GM18867 (cell line): ENCODE measurements at regions not wholly inside any gene's neighbourhood (a gene's known extent, or its start where the extent isn't known, plus 50 kb on each side); places are given as distances from the start of the nearest gene placed in this dataset.

ENCODE experiments used
- ATAC-seq: cut with Tn5 transposase; IDR thresholded peaks from one replicate; pipeline ENCODE4 v1.9.1; 2021; ENCODE audit warnings: mild to moderate bottlenecking, moderate library complexity; ENCODE audit not compliant: unreplicated experiment

DNA sequence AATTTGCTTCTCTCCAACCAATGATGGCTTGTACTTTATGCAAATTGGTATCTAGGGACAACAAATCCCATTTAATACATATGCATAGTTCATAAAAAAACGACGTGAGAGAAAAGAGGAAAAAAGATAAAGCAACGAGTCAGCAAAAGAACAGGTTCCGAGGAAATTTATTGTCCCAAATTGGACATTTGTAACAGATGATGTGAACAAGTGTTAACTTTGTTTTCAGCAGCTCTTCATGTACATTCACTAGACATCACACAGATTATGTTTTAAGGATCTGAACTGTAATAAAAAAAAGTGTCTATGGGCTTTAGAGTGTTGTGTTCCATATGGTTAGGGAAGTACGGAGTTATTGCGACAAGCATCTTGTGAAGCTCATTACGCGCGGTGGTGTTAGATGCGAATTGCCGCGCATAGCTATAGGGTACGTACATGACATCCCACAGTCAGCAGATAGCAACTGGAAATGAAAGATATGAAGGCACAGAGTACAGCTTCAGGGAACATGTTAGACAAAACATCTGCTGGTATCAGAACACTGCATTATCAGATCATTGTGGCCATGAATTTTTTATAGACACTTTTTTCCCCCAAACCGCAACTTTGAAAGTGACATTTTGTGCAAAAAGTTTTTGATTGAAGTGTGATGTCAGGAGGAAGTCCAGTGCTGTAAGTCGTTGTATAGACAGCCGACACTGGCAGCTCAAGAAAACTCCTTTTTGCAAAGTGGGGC is 1073.1 kb upstream of the FANCL start:
- no peak for ATAC-seq

DNA sequence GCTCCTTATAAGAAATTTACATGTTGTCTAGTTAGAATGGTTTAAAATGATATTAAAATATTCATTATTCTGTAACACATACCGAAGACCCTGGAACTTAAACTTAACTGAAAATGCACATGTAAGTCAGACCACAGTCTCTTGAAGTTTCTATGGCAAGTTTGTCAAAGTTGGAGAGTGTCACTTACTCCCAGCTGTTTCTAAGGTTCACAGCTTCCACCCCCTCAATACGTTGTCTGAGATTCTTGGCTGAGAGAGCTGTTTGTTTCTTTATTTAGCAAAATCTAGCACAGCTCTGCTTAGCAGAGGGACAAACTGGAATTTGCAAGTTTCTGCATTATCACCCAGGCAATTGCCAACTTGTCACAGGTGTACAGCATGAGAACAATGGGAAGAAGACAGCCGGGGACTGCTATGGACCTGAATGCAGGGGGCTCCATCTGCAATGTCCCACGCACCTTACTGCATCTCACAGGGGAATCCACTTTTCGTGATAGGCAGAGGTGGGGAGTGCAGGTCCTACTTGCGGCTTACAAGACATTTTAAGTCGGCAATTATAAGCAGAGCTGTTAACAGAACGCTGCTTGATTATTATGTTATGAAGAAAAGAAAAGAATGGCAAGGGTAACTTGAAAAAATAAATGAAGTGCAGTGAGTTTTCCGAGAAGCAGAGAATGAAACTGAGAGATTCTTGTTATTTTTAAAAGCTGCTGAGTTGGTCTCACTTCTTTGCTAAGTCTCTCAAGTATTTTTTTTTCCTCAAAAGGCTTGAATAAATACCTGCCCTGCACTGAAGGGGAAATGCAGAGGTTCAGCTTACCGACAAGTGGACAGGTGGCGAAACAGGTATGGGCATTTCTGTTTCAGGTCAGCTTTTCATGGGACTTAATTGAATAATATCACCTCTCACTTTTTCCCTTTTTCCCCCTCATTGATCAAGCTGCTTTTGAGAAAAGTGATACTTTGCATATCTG is 1072.1 kb upstream of the FANCL start:
- peak; percentile 63 for ATAC-seq

DNA sequence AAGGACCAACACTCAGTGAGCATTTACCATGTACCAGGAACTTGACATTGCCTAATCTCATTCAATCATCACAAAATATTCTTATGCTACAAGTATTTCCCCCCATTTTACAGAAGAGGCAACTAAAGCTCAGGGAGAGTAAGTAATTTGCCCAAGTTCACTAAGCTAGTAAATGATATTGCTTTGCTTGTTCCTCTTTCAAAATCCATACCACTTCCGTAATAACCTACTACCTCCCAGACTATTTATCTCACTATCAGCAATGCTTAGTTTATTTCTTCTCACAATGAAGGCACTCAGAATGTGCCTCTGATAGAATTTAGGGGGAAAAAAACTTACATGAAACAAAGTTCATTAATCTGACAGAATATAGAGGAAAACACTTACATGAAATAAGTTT is 1070.9 kb upstream of the FANCL start:
- ATAC-seq, result no peak

DNA sequence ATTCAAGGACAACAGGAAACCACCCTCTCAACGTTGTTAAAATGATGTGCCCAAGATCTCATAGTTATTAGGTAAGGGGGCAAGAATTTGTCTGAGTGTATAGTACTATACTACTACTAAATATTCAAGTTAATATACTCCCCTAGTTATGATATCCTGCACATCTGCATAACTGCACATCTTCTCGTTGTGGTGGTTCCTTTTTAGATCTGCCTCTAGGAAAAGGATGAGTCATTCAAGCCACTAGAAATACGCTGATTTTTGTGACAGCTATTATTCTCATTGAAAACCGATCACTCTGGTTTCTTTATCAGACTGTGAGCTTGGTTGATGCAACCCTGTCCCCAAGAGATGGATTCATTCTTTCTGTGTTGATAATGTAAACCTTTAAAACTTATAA is 1067.0 kb upstream of the FANCL start:
- no peak for ATAC-seq

DNA sequence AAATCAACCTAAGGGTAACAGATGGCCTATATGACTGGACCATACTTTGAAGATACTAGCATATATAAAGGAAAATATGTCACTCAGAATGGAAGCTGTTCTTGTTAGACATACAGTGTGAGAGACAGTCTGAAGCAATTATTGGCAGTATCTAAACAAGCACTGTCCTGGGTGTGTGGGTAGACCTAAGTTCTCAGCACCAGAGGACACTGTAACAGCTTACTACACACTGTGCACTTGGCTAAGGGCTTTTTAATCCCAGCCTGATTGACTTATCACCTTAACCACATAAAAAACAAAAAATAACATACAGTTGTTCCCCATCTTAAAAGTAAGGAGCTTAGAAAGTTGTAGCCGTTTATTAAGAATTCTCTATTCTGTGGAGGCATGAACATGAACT is 1066.1 kb upstream of the FANCL start:
- no peak for ATAC-seq

DNA sequence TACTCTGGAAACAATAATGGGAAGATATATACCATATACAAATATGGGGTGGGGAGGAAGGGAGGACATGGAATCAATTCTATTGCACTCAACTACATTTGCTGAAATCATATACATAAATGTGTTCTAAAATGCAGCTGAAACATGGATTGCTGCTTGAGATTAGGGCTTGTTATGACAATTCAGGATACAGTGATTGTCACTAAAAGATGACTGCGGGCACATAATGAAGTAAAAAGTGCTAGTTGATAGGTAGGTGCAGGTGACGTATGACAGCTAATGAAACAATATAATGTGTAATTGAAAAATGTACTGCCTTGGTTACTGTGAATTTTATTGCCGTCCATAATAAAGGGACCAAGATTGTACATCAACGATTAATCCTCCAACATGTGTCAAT is 1062.1 kb upstream of the FANCL start:
- no peak for ATAC-seq

DNA sequence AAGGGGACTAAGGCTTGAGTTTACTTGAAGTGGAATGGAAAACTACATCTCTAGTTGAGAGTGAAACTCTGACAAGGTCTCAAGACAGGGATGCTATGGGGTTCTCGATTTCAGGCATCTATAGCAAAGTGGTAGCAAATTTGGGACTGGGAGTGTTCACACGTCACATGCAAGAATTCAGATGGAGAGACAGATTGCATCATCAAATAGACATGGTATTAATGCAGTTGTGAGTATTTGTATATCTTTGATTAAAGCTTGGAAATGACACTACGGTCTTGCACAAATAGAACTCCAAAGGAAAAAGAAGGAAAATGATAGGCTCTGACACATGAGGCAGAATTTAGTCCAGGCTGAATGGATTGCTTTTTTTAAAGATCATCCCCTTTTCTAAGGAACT is 1061.6 kb upstream of the FANCL start:
- ATAC-seq, result no peak

DNA sequence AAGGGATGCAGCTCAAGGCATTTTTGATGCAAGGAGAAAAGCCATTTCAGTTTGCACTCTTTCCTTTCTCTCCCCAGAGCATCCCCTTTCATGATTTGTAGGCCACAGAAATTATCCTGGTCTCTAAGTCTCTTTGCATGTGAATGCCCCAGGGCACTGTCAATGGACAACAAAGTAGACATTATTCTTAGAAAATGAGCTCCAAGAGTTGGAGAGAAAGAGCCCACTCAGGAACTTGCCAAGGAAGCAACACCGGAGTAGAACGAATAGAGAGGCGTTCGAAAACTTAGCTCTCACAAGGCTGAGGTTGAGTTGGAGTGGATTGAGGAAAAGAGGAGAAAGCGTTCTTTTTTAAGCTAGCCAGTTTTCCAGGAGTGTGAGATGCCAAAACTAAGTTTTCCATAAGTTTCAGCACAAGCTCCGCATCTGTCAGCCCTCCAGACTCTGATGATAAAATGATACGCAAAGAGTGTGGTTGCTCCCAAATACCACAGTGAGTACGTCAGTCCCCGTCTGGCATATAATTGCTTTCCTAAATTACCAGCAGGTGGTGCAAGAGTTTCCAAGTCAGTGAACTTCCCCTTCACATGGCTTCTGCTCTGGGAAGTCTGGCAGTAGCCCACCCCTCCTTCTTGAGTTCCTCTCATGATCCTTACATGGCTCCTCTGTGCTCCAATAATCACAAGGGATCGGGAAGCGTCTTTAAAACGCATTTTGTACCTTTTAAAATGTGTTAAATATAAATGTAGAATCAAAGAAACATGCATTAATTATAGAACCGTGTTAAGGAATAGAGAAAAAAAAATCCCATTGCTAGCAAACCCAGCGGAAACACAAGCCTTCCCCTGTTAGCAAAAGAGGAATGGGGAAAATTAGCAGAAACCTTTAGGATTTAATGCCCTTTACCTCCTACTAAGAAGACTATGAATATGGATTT is 1060.6 kb upstream of the FANCL start:
- peak; percentile 86 for ATAC-seq

DNA sequence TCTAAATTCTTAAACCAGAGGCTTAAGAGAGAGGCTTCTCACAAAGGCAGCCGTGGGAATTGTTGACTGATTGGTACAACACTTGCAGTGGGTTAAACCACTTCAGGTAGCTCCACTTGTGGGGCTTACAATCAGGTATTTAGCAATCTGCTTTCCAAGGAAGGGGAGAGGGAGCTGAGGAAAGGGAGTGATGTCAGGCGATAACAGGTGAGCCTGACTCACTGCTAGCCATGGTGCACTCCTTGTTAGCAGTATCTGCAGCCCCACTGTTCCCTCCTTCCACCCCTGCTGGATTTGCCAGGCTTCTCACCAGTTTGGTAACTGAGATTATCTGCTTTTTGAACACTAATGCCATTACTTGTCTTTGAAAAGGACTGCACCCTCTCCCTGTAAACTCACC is 1056.7 kb upstream of the FANCL start:
- no peak for ATAC-seq

DNA sequence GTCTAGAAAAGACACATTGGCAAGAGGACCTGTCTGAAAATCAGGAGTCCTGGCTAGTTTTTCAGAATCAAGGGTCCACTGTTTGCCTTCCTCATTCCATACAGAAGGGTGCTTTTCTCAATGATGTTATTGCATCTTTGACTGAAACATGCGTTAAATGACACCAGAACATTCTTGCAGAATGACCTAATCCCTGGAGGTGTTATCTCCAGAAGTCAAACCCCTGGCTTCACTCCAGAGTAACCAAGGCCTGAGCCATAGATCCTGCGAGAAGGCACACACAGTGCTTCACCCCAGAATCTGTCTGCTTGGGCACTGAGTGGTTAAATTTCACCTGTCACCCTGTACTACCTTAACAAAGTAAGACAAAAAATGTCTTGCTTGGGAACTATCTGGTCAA is 1055.2 kb upstream of the FANCL start:
- no peak for ATAC-seq

DNA sequence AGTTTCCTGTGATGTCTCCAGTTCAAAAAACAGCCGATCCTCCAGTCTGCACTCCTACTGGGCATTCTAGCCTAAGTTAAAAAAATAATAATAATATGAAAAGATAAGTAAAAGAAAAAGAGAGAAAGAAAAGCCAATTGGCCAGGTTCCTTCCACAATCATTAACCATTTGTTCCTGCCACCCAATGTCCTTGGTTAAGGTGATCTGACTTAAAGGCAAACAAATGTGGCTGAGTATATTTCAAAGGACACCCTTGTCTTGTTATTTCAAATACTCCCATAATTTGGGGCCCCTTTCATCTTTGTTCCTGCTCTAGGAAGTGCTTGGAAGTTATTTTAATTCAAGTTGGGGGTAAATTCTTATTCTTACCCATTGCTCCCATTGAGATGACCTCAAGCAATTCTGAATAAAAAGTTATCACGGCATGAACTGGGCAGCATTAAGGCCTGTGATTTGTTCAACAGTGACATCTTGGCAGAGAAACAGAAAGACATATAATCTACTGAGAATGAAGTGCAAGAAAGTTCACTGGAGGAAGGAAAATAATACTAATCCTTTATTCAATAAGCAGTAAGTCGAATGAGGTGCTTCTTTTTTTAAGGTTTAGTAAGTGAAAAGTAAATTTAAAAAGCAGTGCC is 1054.5 kb upstream of the FANCL start:
- no peak for ATAC-seq

DNA sequence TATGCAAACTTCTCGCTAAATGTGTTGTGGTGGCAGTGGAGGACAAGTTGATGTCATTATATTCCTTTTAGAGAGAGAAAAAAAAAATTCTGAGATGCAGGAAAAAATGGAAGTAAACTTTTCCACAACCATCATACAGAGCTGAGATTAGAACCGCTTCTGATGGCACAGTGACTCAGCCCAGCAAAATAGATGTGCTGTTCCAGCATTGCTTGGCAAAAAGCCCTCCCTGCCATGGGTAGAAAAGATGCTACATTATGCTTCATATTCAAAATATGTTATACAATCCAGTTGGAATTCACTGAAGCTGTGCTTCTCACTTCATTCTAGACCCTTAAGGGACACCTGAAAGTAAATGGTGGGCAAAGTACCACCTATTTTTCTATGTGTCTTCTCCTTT is 1047.6 kb upstream of the FANCL start:
- no peak for ATAC-seq

DNA sequence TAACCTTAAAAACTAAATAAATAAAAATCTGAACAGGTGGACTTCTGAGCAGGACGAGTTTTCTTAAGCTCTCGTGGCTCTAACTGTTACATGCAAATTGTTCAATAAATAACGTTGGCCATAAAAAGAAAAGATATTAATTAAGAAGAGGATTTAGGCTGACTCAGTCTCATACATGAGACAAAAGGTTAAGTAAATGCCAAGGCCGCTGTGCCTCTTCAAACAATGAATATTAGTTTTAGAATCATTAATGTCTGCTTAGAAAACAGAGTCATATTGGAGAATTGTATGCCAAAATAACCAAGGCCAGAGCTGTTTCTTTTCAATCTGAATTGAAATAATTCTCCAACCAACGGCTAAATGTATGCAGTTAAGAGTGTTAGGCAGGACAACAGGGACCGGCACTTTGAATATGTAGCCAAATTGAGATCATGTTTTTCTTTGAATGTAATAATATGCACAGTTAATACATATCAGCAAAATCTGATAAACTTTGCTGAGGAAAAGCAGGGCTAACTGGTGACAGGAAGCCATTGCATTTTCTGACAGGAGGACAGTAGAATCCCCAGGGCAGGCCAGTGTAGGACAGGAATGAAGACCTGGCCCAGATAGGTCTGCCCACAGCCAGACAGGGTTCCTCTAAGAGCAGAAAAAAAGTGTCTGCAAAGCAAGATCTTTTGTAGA is 1041.4 kb upstream of the FANCL start:
- ATAC-seq, result no peak

DNA sequence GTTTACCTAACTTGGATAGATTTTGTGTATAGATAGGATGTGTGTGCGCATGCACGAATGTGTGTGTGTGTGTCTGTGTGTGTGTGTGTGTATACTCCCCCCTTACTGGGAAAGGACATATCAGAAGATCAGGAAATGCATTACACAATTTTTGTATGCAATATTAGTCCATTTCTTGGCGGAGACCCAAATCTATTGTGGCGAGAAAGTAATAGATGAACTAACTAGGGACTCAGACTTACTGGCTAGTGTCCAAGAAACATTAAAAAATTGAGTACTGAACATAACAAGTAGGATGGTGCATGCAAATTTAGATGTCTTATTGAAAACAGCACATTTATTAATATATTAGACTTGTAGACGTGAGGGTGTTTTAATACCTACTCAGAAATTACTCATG is 1036.5 kb upstream of the FANCL start:
- no peak for ATAC-seq

DNA sequence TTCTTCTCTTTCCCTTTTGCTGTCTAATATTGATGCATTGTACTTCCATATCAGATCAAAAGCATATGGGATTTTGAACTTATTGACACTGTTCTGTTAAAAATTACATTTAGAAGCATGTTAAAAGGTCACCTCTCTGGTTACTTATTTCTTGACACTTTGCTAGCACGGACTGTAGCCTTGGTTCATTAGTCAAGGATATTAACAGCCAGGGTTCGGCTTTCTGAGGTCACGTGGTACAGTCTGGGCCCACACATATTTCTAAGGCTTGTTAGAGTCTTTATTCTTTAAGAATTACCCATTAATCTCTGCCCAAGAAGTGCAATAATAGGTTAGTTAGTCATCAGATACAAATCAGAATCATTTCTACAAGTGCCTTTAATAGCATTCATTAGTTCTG is 1035.8 kb upstream of the FANCL start:
- no peak for ATAC-seq

DNA sequence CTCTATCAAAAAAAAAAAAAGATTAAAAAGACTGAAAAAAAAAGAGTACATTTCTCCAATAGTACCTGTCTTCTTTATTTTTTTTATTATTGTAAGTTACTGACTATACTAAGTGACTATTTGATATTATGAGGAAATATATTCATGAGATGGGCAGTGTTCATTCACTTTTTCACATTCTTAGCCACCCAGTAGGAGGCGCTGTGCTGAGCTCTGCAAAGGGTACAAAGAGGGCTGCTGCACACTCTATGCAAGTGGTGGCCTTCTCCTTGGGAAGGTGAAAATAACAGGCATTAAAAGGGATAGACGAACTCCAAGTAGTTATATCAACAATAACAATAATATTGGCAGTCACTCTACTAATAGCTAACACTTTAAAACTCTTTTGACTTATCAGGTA is 1034.9 kb upstream of the FANCL start:
- ATAC-seq, result peak; percentile 71

DNA sequence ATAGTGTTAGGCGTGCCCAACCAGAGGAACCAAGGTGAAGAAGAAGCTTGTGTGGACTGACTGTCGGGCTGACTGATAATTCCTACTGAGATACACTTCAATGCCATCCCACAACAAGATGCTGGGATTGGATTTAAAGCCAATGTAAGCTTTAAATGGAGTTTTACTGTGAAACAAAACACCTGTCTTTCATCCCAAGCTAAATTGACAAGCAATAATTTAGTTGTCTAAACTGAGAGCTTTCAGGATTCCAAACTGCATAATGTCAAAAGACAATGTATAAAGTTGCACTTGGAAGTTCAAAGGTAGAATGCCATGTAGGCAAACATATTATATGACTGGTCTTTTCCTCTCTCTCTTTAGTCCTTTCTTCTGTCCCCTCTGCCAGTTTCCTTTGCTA is 1025.3 kb upstream of the FANCL start:
- ATAC-seq, result no peak

DNA sequence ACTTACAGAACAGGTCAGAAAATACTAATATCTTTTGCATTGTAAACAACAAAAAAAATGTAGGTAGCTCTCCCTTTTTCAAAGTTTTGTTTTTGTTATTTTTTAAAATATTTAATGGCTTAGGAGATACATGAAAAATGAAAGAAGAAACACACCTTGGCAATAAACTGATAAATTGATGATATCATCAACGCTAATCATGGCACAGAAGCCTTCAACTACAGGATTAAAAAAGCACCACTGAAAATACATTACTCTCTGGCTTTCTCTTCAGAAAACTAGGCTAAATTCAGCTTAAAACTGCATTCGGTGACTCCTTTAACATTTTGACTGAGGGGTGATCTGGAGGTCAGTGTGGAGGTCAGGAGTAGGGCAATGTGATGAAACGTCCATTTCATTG is 1018.8 kb upstream of the FANCL start:
- no peak for ATAC-seq

DNA sequence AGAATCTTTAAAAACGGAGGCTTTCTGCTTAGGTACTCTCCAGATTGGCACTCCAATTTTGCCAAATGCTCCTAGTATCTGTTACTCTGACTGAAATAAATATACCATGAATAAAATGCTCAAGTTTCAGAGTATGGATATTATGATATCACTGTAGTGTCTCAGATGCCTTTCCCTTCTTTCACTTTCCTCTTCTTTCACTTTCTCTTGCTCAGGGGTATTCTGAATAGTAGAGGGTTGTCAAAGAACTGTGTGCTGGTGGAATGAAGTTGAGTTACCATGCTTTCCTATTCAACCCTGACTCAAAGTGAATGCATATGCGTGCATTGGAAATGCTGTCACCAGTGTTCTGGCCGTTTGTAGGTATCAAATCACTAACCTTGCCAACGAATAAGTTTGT is 1015.2 kb upstream of the FANCL start:
- ATAC-seq, result no peak

DNA sequence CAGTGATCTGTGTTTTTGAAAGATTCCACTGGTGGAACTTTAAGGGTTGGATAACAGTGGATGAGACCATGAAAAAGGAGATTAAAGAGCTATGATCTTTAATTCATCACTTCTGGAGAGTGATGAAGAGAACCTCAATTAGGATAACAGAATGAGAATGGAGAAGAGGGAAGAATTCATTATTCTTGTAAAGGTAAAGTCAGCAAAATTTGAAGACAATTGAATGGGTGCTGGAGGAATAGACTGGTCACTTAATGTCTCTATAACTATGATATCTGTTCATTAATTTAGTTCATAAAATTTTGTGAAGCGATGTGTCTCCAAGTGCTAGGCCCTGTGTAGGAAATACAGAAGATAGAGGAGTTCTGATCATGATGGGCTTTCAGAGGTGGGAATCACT is 1013.2 kb upstream of the FANCL start:
- no peak for ATAC-seq
